ENCODE measurements at regions not wholly inside any gene's neighbourhood (a gene's known extent, or its start where the extent isn't known, plus 50 kb on each side); places are given as distances from the start of the nearest gene placed in this dataset.

DNA sequence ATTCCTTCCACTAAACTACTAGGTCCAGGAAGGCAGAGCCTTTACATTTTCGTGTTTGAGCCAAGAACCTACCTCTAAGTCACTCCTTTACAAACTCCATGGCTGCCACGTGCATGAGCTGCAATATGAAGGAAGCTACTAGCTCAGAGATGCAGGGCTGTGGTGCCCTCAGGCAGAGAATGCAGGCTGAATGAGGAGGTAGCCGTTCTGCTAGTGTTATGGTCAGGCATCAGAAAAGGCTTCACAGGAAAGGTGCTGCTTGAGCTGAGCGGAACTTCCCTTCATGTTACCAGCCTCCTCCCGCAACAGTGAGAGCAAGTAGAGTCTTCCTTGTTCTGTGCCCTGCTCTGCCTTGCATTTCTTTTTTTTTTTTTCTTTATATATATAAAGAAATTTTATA lies 148.3 kb upstream of the PACRGL start:
- no peak overlapping the region for H2BK5ac ChIP-seq (ENCODE audit: low read length)
- no peak overlapping the region for H3K14ac ChIP-seq (ENCODE audit: low read length)
- H4K91ac ChIP-seq (ENCODE audit: low read depth, low read length, poor library complexity): no peak overlapping the region
- no peak for DNase-seq (ENCODE audit: low spot score)
- H3K18ac ChIP-seq (ENCODE audit: low read length): no peak overlapping the region
- no peak overlapping the region for H3K23ac ChIP-seq (ENCODE audit: low read depth, low read length, poor library complexity)
- H2AFZ ChIP-seq (ENCODE audit: low read length): no peak overlapping the region
- H3K79me1 ChIP-seq (ENCODE audit: low read depth, low read length): no peaks in the 10 kb centered on the region
- H3K27ac ChIP-seq (replicated peaks; ENCODE audit: low read length): no peak overlapping the region
- H3K4me1 ChIP-seq (ENCODE audit: control insufficient read depth in 2 of 2, insufficient read depth in 1 of 2, low read depth in 1 of 2, low read length in 2 of 2): no peaks in the 10 kb centered on the region
- no peaks in the 10 kb centered on the region for H3K9me3 ChIP-seq (replicated peaks in 1 of 2; ENCODE audit: control insufficient read depth in 2 of 2, insufficient read depth in 1 of 2, low read depth in 1 of 2, low read length in 2 of 2)
- no peak overlapping the region for H3K4me2 ChIP-seq (ENCODE audit: insufficient read depth, low read length, poor library complexity, severe bottlenecking)
- WGBS, 2 donors (ENCODE audit: extremely low coverage in 2 of 2, insufficient read length in 2 of 2, insufficient replicate concordance in 1 of 2): no CpG with 5 or more reads among the region's 5 CpGs
- no peak overlapping the region for H3K4me3 ChIP-seq (ENCODE audit: low read length in 2 of 2)
- H3K27me3 ChIP-seq (ENCODE audit: control insufficient read depth in 3 of 3, insufficient read depth in 3 of 3, low read depth in 1 of 3, low read length in 3 of 3): no peaks in the 10 kb centered on the region
- no peak overlapping the region for H2BK120ac ChIP-seq (ENCODE audit: low read depth, low read length)
- no peak overlapping the region for H4K8ac ChIP-seq (ENCODE audit: low read depth, low read length)
- H3K9ac ChIP-seq (ENCODE audit: low read depth, low read length, poor library complexity): no peak overlapping the region
- H3K4ac ChIP-seq (ENCODE audit: low read length): no peak overlapping the region
- H3K36me3 ChIP-seq (replicated peaks in 1 of 2; ENCODE audit: control insufficient read depth in 2 of 2, insufficient read depth in 2 of 2, low read length in 2 of 2): peaks cover 0 to 93% of the 10 kb centered on the region in 2 donors
- H2BK15ac ChIP-seq (ENCODE audit: low read length): no peak overlapping the region
- no peak overlapping the region for H2AK5ac ChIP-seq (ENCODE audit: low read depth, low read length)
- H2BK12ac ChIP-seq (ENCODE audit: low read length): no peak overlapping the region

DNA sequence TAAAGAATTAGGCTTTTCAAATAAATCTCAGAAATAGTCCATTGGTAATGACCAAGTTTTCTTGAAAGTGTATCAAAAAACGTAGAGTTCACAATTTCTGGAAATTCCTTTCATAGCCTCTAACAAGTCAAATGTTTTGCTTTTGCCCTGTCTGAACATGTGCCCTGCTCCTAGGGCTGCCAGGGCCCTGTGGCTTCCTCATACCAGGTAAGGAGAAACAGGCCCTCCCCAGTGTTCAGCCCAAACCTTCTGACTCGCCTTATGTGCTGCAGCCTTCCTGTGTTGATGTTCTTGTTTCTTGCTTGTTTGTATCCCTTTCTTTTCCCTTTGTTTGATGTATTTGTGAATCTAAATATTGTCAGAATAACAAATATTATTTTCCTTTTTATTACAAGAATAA lies 146.1 kb upstream of the PACRGL start:
- Histone ChIP-seq H2BK5ac (ENCODE audit: low read length) (no peak overlapping the region), H2AK5ac (ENCODE audit: low read depth, low read length) (no peak overlapping the region)

DNA sequence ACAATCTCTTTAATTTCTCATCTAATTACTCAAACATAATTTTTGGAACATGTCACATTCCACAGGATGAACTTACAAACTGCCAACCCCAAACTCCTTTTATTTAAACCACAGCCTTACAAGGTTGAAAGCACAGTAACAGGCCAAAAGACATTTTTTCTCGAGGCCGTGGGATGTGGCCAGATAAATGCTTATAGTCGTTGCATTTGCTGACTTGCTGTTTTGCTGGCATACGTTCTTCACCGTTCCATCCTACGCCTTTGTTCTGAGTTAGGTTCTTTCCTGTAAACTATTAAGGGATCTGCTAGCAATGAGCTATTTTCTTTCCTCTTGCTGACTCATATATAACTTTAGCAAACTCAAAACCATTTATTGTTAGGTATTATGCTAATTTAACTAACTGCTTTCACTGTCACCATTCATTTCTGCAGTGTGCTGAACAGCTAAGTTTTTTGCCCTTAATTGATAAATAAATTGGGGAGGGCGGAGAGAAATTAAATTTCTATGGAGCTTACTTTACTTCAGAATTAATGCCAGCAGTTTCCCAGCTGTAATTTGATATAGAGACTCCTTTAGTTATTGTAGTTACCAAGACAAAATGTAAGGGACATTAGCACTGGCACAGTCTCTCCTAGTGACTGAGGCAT lies 135.1 kb upstream of the PACRGL start:
- H3K4me2 ChIP-seq (ENCODE audit: insufficient read depth, low read length, poor library complexity, severe bottlenecking): no peak overlapping the region
- no peak overlapping the region for H2BK15ac ChIP-seq (ENCODE audit: low read length)
- H3K4ac ChIP-seq (ENCODE audit: low read length): no peak overlapping the region
- no peaks in the 10 kb centered on the region for H3K79me1 ChIP-seq (ENCODE audit: low read depth, low read length)
- no peak overlapping the region for H3K23ac ChIP-seq (ENCODE audit: low read depth, low read length, poor library complexity)
- H3K14ac ChIP-seq (ENCODE audit: low read length): no peak overlapping the region
- no peak for DNase-seq (ENCODE audit: low spot score)
- no peak overlapping the region for H2BK5ac ChIP-seq (ENCODE audit: low read length)
- no peak overlapping the region for H2BK120ac ChIP-seq (ENCODE audit: low read depth, low read length)
- H3K4me3 ChIP-seq (ENCODE audit: low read length in 2 of 2): no peak overlapping the region
- H4K8ac ChIP-seq (ENCODE audit: low read depth, low read length): no peak overlapping the region
- no peak overlapping the region for H2AK5ac ChIP-seq (ENCODE audit: low read depth, low read length)
- H3K9me3 ChIP-seq (replicated peaks in 1 of 2; ENCODE audit: control insufficient read depth in 2 of 2, insufficient read depth in 1 of 2, low read depth in 1 of 2, low read length in 2 of 2): no peaks in the 10 kb centered on the region
- H3K18ac ChIP-seq (ENCODE audit: low read length): no peak overlapping the region
- H3K36me3 ChIP-seq (replicated peaks in 1 of 2; ENCODE audit: control insufficient read depth in 2 of 2, insufficient read depth in 2 of 2, low read length in 2 of 2): peaks cover 0 to 42% of the 10 kb centered on the region in 2 donors
- no peaks in the 10 kb centered on the region for H3K27me3 ChIP-seq (ENCODE audit: control insufficient read depth in 3 of 3, insufficient read depth in 3 of 3, low read depth in 1 of 3, low read length in 3 of 3)
- H4K91ac ChIP-seq (ENCODE audit: low read depth, low read length, poor library complexity): no peak overlapping the region
- no peak overlapping the region for H3K27ac ChIP-seq (replicated peaks; ENCODE audit: low read length)
- H3K4me1 ChIP-seq (ENCODE audit: control insufficient read depth in 2 of 2, insufficient read depth in 1 of 2, low read depth in 1 of 2, low read length in 2 of 2): no peaks in the 10 kb centered on the region
- no CpG with 5 or more reads among the region's 7 CpGs for WGBS, 2 donors (ENCODE audit: extremely low coverage in 2 of 2, insufficient read length in 2 of 2, insufficient replicate concordance in 1 of 2)
- no peak overlapping the region for H2BK12ac ChIP-seq (ENCODE audit: low read length)
- no peak overlapping the region for H2AFZ ChIP-seq (ENCODE audit: low read length)
- H3K9ac ChIP-seq (ENCODE audit: low read depth, low read length, poor library complexity): no peak overlapping the region

More for the DNA sequence above, 146.1 kb upstream of the PACRGL start:
- Histone ChIP-seq H2AFZ (ENCODE audit: low read length) (no peak overlapping the region), H3K36me3 (replicated peaks in 1 of 2; ENCODE audit: control insufficient read depth in 2 of 2, insufficient read depth in 2 of 2, low read length in 2 of 2) (peaks cover 0 to 94% of the 10 kb centered on the region in 2 donors), H4K8ac (ENCODE audit: low read depth, low read length) (no peak overlapping the region), H3K23ac (ENCODE audit: low read depth, low read length, poor library complexity) (no peak overlapping the region), H3K9me3 (replicated peaks in 1 of 2; ENCODE audit: control insufficient read depth in 2 of 2, insufficient read depth in 1 of 2, low read depth in 1 of 2, low read length in 2 of 2) (no peaks in the 10 kb centered on the region), H3K4me1 (ENCODE audit: control insufficient read depth in 2 of 2, insufficient read depth in 1 of 2, low read depth in 1 of 2, low read length in 2 of 2) (no peaks in the 10 kb centered on the region), H3K27ac (replicated peaks; ENCODE audit: low read length) (no peak overlapping the region), H3K4ac (ENCODE audit: low read length) (no peak overlapping the region), H3K79me1 (ENCODE audit: low read depth, low read length) (no peaks in the 10 kb centered on the region), H2BK15ac (ENCODE audit: low read length) (no peak overlapping the region), H4K91ac (ENCODE audit: low read depth, low read length, poor library complexity) (no peak overlapping the region), H3K4me2 (ENCODE audit: insufficient read depth, low read length, poor library complexity, severe bottlenecking) (no peak overlapping the region), H3K27me3 (ENCODE audit: control insufficient read depth in 3 of 3, insufficient read depth in 3 of 3, low read depth in 1 of 3, low read length in 3 of 3) (no peaks in the 10 kb centered on the region), H3K9ac (ENCODE audit: low read depth, low read length, poor library complexity) (no peak overlapping the region), H3K14ac (ENCODE audit: low read length) (no peak overlapping the region), H3K18ac (ENCODE audit: low read length) (no peak overlapping the region), H2BK12ac (ENCODE audit: low read length) (no peak overlapping the region), H3K4me3 (ENCODE audit: low read length in 2 of 2) (no peak overlapping the region), H2BK120ac (ENCODE audit: low read depth, low read length) (no peak overlapping the region)
- WGBS, 2 donors (ENCODE audit: extremely low coverage in 2 of 2, insufficient read length in 2 of 2, insufficient replicate concordance in 1 of 2): no CpG with 5 or more reads among the region's 2 CpGs
- no peak for DNase-seq (ENCODE audit: low spot score)

DNA sequence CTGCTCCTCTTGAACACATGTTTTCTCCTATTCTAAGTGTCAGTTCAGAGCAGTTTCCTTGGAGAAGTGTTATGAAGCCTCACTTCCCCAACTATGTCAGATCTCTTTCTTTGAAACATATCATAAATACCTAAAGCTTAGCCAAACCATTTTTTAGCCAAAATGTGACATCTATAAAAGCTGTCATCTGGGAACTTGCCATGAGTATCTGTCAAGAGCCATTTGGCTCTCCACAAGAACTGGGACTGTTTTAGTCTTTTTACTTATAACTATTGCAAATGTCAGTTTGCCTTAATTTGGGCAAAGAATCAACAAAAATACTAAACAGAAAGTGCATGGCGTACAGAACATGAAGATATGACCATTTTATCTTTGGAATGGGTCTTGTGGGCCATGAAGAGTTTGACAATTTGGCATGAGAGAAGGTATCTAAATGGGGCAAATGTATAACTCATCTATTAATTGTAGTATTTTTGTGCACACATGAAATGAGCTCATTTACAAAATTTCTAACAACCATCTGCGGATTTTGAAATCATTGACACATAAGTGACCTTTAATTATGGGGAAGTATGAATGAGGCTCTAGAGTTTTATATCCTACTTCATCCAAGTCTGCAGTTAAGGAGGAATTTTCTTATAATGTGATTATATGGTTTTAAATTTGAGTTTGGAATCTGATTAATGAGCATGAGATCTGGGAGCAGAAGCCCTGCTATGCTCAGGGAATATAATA lies 129.1 kb upstream of the PACRGL start:
- H3K23ac ChIP-seq (ENCODE audit: low read depth, low read length, poor library complexity): no peak overlapping the region
- no peak overlapping the region for H4K91ac ChIP-seq (ENCODE audit: low read depth, low read length, poor library complexity)
- H3K4me1 ChIP-seq (ENCODE audit: control insufficient read depth in 2 of 2, insufficient read depth in 1 of 2, low read depth in 1 of 2, low read length in 2 of 2): peaks cover 5 to 19% of the 10 kb centered on the region in 2 donors
- no peak overlapping the region for H2BK15ac ChIP-seq (ENCODE audit: low read length)
- no CpG with 5 or more reads among the region's 2 CpGs for WGBS, 2 donors (ENCODE audit: extremely low coverage in 2 of 2, insufficient read length in 2 of 2, insufficient replicate concordance in 1 of 2)
- H3K14ac ChIP-seq (ENCODE audit: low read length): no peak overlapping the region
- H3K4ac ChIP-seq (ENCODE audit: low read length): no peak overlapping the region
- H2AK5ac ChIP-seq (ENCODE audit: low read depth, low read length): no peak overlapping the region
- no peak overlapping the region for H4K8ac ChIP-seq (ENCODE audit: low read depth, low read length)
- H3K79me1 ChIP-seq (ENCODE audit: low read depth, low read length): no peaks in the 10 kb centered on the region
- no peak overlapping the region for H3K4me3 ChIP-seq (ENCODE audit: low read length in 2 of 2)
- no peak overlapping the region for H2BK120ac ChIP-seq (ENCODE audit: low read depth, low read length)
- DNase-seq (ENCODE audit: low spot score): no peak
- H3K27me3 ChIP-seq (ENCODE audit: control insufficient read depth in 3 of 3, insufficient read depth in 3 of 3, low read depth in 1 of 3, low read length in 3 of 3): no peaks in the 10 kb centered on the region
- no peak overlapping the region for H3K4me2 ChIP-seq (ENCODE audit: insufficient read depth, low read length, poor library complexity, severe bottlenecking)
- no peak overlapping the region for H3K18ac ChIP-seq (ENCODE audit: low read length)
- H3K36me3 ChIP-seq (replicated peaks in 1 of 2; ENCODE audit: control insufficient read depth in 2 of 2, insufficient read depth in 2 of 2, low read length in 2 of 2): peaks cover 0 to 55% of the 10 kb centered on the region in 2 donors
- H2BK12ac ChIP-seq (ENCODE audit: low read length): no peak overlapping the region
- no peaks in the 10 kb centered on the region for H3K9me3 ChIP-seq (replicated peaks in 1 of 2; ENCODE audit: control insufficient read depth in 2 of 2, insufficient read depth in 1 of 2, low read depth in 1 of 2, low read length in 2 of 2)
- no peak overlapping the region for H3K9ac ChIP-seq (ENCODE audit: low read depth, low read length, poor library complexity)
- H2BK5ac ChIP-seq (ENCODE audit: low read length): no peak overlapping the region
- H2AFZ ChIP-seq (ENCODE audit: low read length): no peak overlapping the region
- no peak overlapping the region for H3K27ac ChIP-seq (replicated peaks; ENCODE audit: low read length)

Measured in neuronal stem cell (in vitro differentiated cells).